ENCODE measurements at regions not wholly inside any gene's neighbourhood (a gene's known extent, or its start where the extent isn't known, plus 50 kb on each side); places are given as distances from the start of the nearest gene placed in this dataset.

- no peak for TF ChIP-seq CTCF (IDR thresholded peaks at IDR 0.05; ENCODE audit: insufficient read depth, low read length, poor library complexity, severe bottlenecking)
- H3K36me3 ChIP-seq (ENCODE audit: control insufficient read depth, insufficient read depth, low read length) = no peaks in the 10 kb centered on the region
- H3K4me3 ChIP-seq (ENCODE audit: low read depth, low read length) = no peak overlapping the region
- no peaks in the 10 kb centered on the region for H3K27me3 ChIP-seq (ENCODE audit: control insufficient read depth, insufficient read depth, low read length)
- no peak for DNase-seq (ENCODE audit: low read depth)
Measured at GRCh38 chr5:119930490-119930889, 301.1 kb downstream of the FAM170A start.

GRCh38 chr5:119943148-119943547 lies 313.8 kb downstream of the FAM170A start:
- no peak for TF ChIP-seq CTCF (IDR thresholded peaks at IDR 0.05; ENCODE audit: insufficient read depth, low read length, poor library complexity, severe bottlenecking)
- Histone ChIP-seq H3K36me3 (ENCODE audit: control insufficient read depth, insufficient read depth, low read length) (no peaks in the 10 kb centered on the region), H3K4me3 (ENCODE audit: low read depth, low read length) (no peak overlapping the region), H3K27me3 (ENCODE audit: control insufficient read depth, insufficient read depth, low read length) (no peaks in the 10 kb centered on the region)
- no peak for DNase-seq (ENCODE audit: low read depth)

- no peak for TF ChIP-seq CTCF (IDR thresholded peaks at IDR 0.05; ENCODE audit: insufficient read depth, low read length, poor library complexity, severe bottlenecking)
Measured at GRCh38 chr5:119945691-119946090, 316.3 kb downstream of the FAM170A start.

GRCh38 chr5:119948162-119948561 lies 318.8 kb downstream of the FAM170A start:
- H3K36me3 ChIP-seq (ENCODE audit: control insufficient read depth, insufficient read depth, low read length) = no peaks in the 10 kb centered on the region

More at GRCh38 chr5:119945691-119946090, 316.3 kb downstream of the FAM170A start:
- H3K4me3 ChIP-seq (ENCODE audit: low read depth, low read length) = no peak overlapping the region
- no peaks in the 10 kb centered on the region for H3K27me3 ChIP-seq (ENCODE audit: control insufficient read depth, insufficient read depth, low read length)
- no peaks in the 10 kb centered on the region for H3K36me3 ChIP-seq (ENCODE audit: control insufficient read depth, insufficient read depth, low read length)
- no peak for DNase-seq (ENCODE audit: low read depth)

GRCh38 chr5:119949426-119949999 lies 320.2 kb downstream of the FAM170A start:
- TF ChIP-seq CTCF (IDR thresholded peaks at IDR 0.05; ENCODE audit: insufficient read depth, low read length, poor library complexity, severe bottlenecking) = no peak
- Histone ChIP-seq H3K36me3 (ENCODE audit: control insufficient read depth, insufficient read depth, low read length) (no peaks in the 10 kb centered on the region), H3K27me3 (ENCODE audit: control insufficient read depth, insufficient read depth, low read length) (no peaks in the 10 kb centered on the region), H3K4me3 (ENCODE audit: low read depth, low read length) (no peak overlapping the region)
- DNase-seq (ENCODE audit: low read depth) = no peak

More at GRCh38 chr5:119948162-119948561, 318.8 kb downstream of the FAM170A start:
- H3K4me3 ChIP-seq (ENCODE audit: low read depth, low read length) = no peak overlapping the region
- no peak for TF ChIP-seq CTCF (IDR thresholded peaks at IDR 0.05; ENCODE audit: insufficient read depth, low read length, poor library complexity, severe bottlenecking)
- DNase-seq (ENCODE audit: low read depth) = no peak
- no peaks in the 10 kb centered on the region for H3K27me3 ChIP-seq (ENCODE audit: control insufficient read depth, insufficient read depth, low read length)

GRCh38 chr5:119951330-119951934 lies 322.1 kb downstream of the FAM170A start:
- H3K4me3 ChIP-seq (ENCODE audit: low read depth, low read length) = no peak overlapping the region
- H3K36me3 ChIP-seq (ENCODE audit: control insufficient read depth, insufficient read depth, low read length) = no peaks in the 10 kb centered on the region
- DNase-seq (ENCODE audit: low read depth) = no peak
- no peak for TF ChIP-seq CTCF (IDR thresholded peaks at IDR 0.05; ENCODE audit: insufficient read depth, low read length, poor library complexity, severe bottlenecking)
- no peaks in the 10 kb centered on the region for H3K27me3 ChIP-seq (ENCODE audit: control insufficient read depth, insufficient read depth, low read length)

Data from kidney epithelial cell (primary cell).